Trophoblast cell (in vitro differentiated cells and primary cell): ENCODE measurements at regions not wholly inside any gene's neighbourhood (a gene's known extent, or its start where the extent isn't known, plus 50 kb on each side); places are given as distances from the start of the nearest gene placed in this dataset.

Source experiments
- DNase-seq, 2 donors: peaks; one replicate each; pipeline ENCODE4 v3.0.0-alpha.2; 2016
- H2AFZ ChIP-seq: 2 replicates; pipeline ENCODE4 v1.6.1; 2013; ENCODE audit warnings: low read length, moderate library complexity, mild to moderate bottlenecking; ENCODE audit not compliant: insufficient read depth, poor library complexity
- H2AK5ac ChIP-seq: 2 replicates; pipeline ENCODE4 v1.6.1; 2013; ENCODE audit warnings: mild to moderate bottlenecking, low read length
- H2BK120ac ChIP-seq: 2 replicates; pipeline ENCODE4 v1.6.1; 2013; ENCODE audit warnings: low read length, mild to moderate bottlenecking, moderate library complexity; ENCODE audit not compliant: insufficient read depth, poor library complexity
- H2BK12ac ChIP-seq: 2 replicates; pipeline ENCODE4 v1.6.1; 2013; ENCODE audit warnings: mild to moderate bottlenecking, low read length, moderate library complexity
- H2BK5ac ChIP-seq: 2 replicates; pipeline ENCODE4 v1.6.1; 2013; ENCODE audit warnings: low read length, low read depth, moderate library complexity, mild to moderate bottlenecking; ENCODE audit not compliant: poor library complexity
- H3K14ac ChIP-seq: 2 replicates; pipeline ENCODE4 v1.6.1; 2013; ENCODE audit warnings: mild to moderate bottlenecking, low read length
- H3K18ac ChIP-seq: 2 replicates; pipeline ENCODE4 v1.6.1; 2013; ENCODE audit warnings: mild to moderate bottlenecking, low read length
- H3K23ac ChIP-seq: 2 replicates; pipeline ENCODE4 v1.6.1; 2013; ENCODE audit warnings: low read length
- H3K27ac ChIP-seq: 2 replicates; pipeline ENCODE4 v1.5.1; 2013; ENCODE audit warnings: low read depth, mild to moderate bottlenecking, inconsistent platforms, low read length, moderate library complexity
- H3K27me3 ChIP-seq: 2 replicates; pipeline ENCODE4 v1.6.1; 2013; ENCODE audit warnings: inconsistent platforms, mild to moderate bottlenecking, low read length, moderate library complexity; ENCODE audit not compliant: insufficient read depth
- H3K36me3 ChIP-seq, 2 experiments: 1 replicate in 1 of 2; 2 replicates in 1 of 2; pipeline ENCODE4 v1.6.1; 2013; ENCODE audit warnings: low read length in 2 of 2, mild to moderate bottlenecking in 2 of 2, moderate library complexity in 1 of 2; ENCODE audit not compliant: insufficient read depth in 2 of 2, control insufficient read depth in 1 of 2
- H3K4ac ChIP-seq: 2 replicates; pipeline ENCODE4 v1.6.1; 2013; ENCODE audit warnings: low read depth, mild to moderate bottlenecking, low read length, moderate library complexity
- H3K4me1 ChIP-seq, 2 experiments: 1 replicate in 1 of 2; 2 replicates in 1 of 2; pipeline ENCODE4 v1.6.1; 2013; ENCODE audit warnings: low read length in 2 of 2, mild to moderate bottlenecking in 2 of 2, moderate library complexity in 1 of 2; ENCODE audit not compliant: insufficient read depth in 2 of 2, control insufficient read depth in 1 of 2
- H3K4me2 ChIP-seq: 2 replicates; pipeline ENCODE4 v1.6.1; 2013; ENCODE audit warnings: inconsistent platforms, mild to moderate bottlenecking, low read length, moderate library complexity
- H3K4me3 ChIP-seq: 2 replicates; pipeline ENCODE4 v1.5.1; 2013; ENCODE audit warnings: mild to moderate bottlenecking, low read depth, low read length, inconsistent platforms
- H3K79me1 ChIP-seq: one replicate; pipeline ENCODE4 v1.6.1; 2013; ENCODE audit warnings: low read length
- H3K79me2 ChIP-seq: 2 replicates; pipeline ENCODE4 v1.6.1; 2013; ENCODE audit warnings: low read length, mild to moderate bottlenecking; ENCODE audit not compliant: control insufficient read depth, insufficient read depth, poor library complexity
- H3K9ac ChIP-seq: 2 replicates; pipeline ENCODE4 v1.6.1; 2013; ENCODE audit warnings: mild to moderate bottlenecking, low read length
- H3K9me3 ChIP-seq: 2 replicates; pipeline ENCODE4 v1.6.1; 2013; ENCODE audit warnings: low read depth, mild to moderate bottlenecking, control low read depth, inconsistent platforms, low read length; ENCODE audit not compliant: insufficient read depth
- H4K12ac ChIP-seq: 2 replicates; pipeline ENCODE4 v1.6.1; 2013; ENCODE audit warnings: low read depth, mild to moderate bottlenecking, low read length, moderate library complexity
- H4K8ac ChIP-seq: 2 replicates; pipeline ENCODE4 v1.6.1; 2013; ENCODE audit warnings: low read depth, mild to moderate bottlenecking, low read length, moderate library complexity
- H4K91ac ChIP-seq: one replicate; pipeline ENCODE4 v1.6.1; 2013; ENCODE audit warnings: low read depth, mild to moderate bottlenecking, low read length, moderate library complexity
- whole genome bisulfite sequencing: extraction: QIAGEN DNeasy Blood & Tissue Kit; methylation state at CpG from one replicate; pipeline ENCODE4 v1.1.7; 2013; ENCODE audit warnings: missing lambda C conversion rate; ENCODE audit not compliant: insufficient read length, insufficient coverage; ENCODE audit errors: extremely low coverage; 5-methylcytosine and 5-hydroxymethylcytosine counted together

GRCh38 chrX:45771560-45772340 is 571.1 kb upstream of the DIPK2B start:
- Histone ChIP-seq H2AFZ (no peak overlapping the region), H4K8ac (no peak overlapping the region), H3K18ac (no peak overlapping the region), H3K27me3 (no peaks in the 10 kb centered on the region), H3K9ac (no peak overlapping the region), H3K79me1 (no peaks in the 10 kb centered on the region), H2BK5ac (no peak overlapping the region), H3K9me3 (no peaks in the 10 kb centered on the region), H3K4me2 (no peak overlapping the region), H3K14ac (no peak overlapping the region), H4K91ac (no peak overlapping the region), H3K27ac (peak overlapping the region; percentile 34), H2BK12ac (no peak overlapping the region), H2BK120ac (no peak overlapping the region), H3K4ac (no peak overlapping the region), H4K12ac (no peak overlapping the region), H3K4me3 (no peak overlapping the region), H3K36me3 (no peaks in the 10 kb centered on the region), H2AK5ac (no peak overlapping the region), H3K23ac (no peak overlapping the region), H3K79me2 (peaks cover 1% of the 10 kb centered on the region), H3K4me1 (peaks cover 2 to 4% of the 10 kb centered on the region in 2 experiments)
- WGBS: no CpG with 5 or more reads among the region's 7 CpGs
- DNase-seq: peak in 1 of 2 donors; percentile 36

- no peak overlapping the region for H3K18ac ChIP-seq
- H3K9me3 ChIP-seq: no peaks in the 10 kb centered on the region
- H2BK5ac ChIP-seq: no peak overlapping the region
- H3K4me3 ChIP-seq: no peak overlapping the region
- no peak overlapping the region for H3K14ac ChIP-seq
- no peak overlapping the region for H4K8ac ChIP-seq
- H3K4me2 ChIP-seq: peak overlapping the region; percentile 47
- H3K23ac ChIP-seq: no peak overlapping the region
- H2AK5ac ChIP-seq: no peak overlapping the region
- peak; percentile 51 to 67 for DNase-seq
- no peak overlapping the region for H3K9ac ChIP-seq
- no peaks in the 10 kb centered on the region for H3K79me1 ChIP-seq
- no peak overlapping the region for H4K91ac ChIP-seq
- no peak overlapping the region for H3K4ac ChIP-seq
- H3K27ac ChIP-seq: no peak overlapping the region
- no peak overlapping the region for H2AFZ ChIP-seq
- H4K12ac ChIP-seq: no peak overlapping the region
- H3K79me2 ChIP-seq: peaks cover 1% of the 10 kb centered on the region
- no peak overlapping the region for H2BK12ac ChIP-seq
- H3K27me3 ChIP-seq: no peaks in the 10 kb centered on the region
- H3K4me1 ChIP-seq: peaks cover 2 to 4% of the 10 kb centered on the region in 2 experiments
- no CpG with 5 or more reads among the region's 6 CpGs for WGBS
- H3K36me3 ChIP-seq: no peaks in the 10 kb centered on the region
- H2BK120ac ChIP-seq: no peak overlapping the region
Observed at GRCh38 chrX:45771114-45771513, 570.4 kb upstream of the DIPK2B start.

GRCh38 chrX:45769761-45770582 is 569.3 kb upstream of the DIPK2B start:
- no peaks in the 10 kb centered on the region for H3K9me3 ChIP-seq
- H4K91ac ChIP-seq: no peak overlapping the region
- H3K4me2 ChIP-seq: no peak overlapping the region
- no peak overlapping the region for H2AFZ ChIP-seq
- H2AK5ac ChIP-seq: no peak overlapping the region
- H3K9ac ChIP-seq: no peak overlapping the region
- H2BK5ac ChIP-seq: no peak overlapping the region
- H3K79me1 ChIP-seq: no peaks in the 10 kb centered on the region
- H3K18ac ChIP-seq: no peak overlapping the region
- no peak overlapping the region for H3K4me3 ChIP-seq
- peaks cover 1 to 3% of the 10 kb centered on the region in 2 experiments for H3K4me1 ChIP-seq
- H3K79me2 ChIP-seq: peaks cover 1% of the 10 kb centered on the region
- no CpG with 5 or more reads among the region's 18 CpGs for WGBS
- no peak overlapping the region for H3K27ac ChIP-seq
- H3K23ac ChIP-seq: no peak overlapping the region
- DNase-seq: no peak
- H2BK12ac ChIP-seq: no peak overlapping the region
- no peak overlapping the region for H4K8ac ChIP-seq
- no peaks in the 10 kb centered on the region for H3K27me3 ChIP-seq
- no peak overlapping the region for H2BK120ac ChIP-seq
- no peak overlapping the region for H3K14ac ChIP-seq
- peaks cover 0 to 2% of the 10 kb centered on the region in 2 experiments for H3K36me3 ChIP-seq
- no peak overlapping the region for H3K4ac ChIP-seq
- H4K12ac ChIP-seq: no peak overlapping the region

GRCh38 chrX:45768666-45769236 is 568.1 kb upstream of the DIPK2B start:
- H3K27me3 ChIP-seq: no peaks in the 10 kb centered on the region

More at GRCh38 chrX:45768666-45769236, 568.1 kb upstream of the DIPK2B start:
- Histone ChIP-seq H3K27ac (no peak overlapping the region), H3K14ac (no peak overlapping the region), H2AFZ (no peak overlapping the region), H3K9me3 (no peaks in the 10 kb centered on the region), H4K8ac (no peak overlapping the region), H3K23ac (no peak overlapping the region), H4K12ac (no peak overlapping the region), H3K79me1 (no peaks in the 10 kb centered on the region), H3K79me2 (peaks cover under 1% of the 10 kb centered on the region), H2BK12ac (no peak overlapping the region), H3K4me3 (no peak overlapping the region), H3K4me1 (peaks cover 0 to 2% of the 10 kb centered on the region in 2 experiments), H2BK120ac (no peak overlapping the region), H3K4me2 (no peak overlapping the region), H3K18ac (no peak overlapping the region), H2BK5ac (no peak overlapping the region), H4K91ac (no peak overlapping the region), H3K9ac (no peak overlapping the region), H2AK5ac (no peak overlapping the region), H3K36me3 (peaks cover 0 to 2% of the 10 kb centered on the region in 2 experiments), H3K4ac (no peak overlapping the region)
- no peak for DNase-seq
- no CpG with 5 or more reads among the region's 6 CpGs for WGBS
